ENCODE measurements at regions not wholly inside any gene's neighbourhood (a gene's known extent, or its start where the extent isn't known, plus 50 kb on each side); places are given as distances from the start of the nearest gene placed in this dataset.

- no peak for DNase-seq
Measured at GRCh38 chr16:9527976-9528375, 436.5 kb downstream of the HAPSTR1 start.

DNA sequence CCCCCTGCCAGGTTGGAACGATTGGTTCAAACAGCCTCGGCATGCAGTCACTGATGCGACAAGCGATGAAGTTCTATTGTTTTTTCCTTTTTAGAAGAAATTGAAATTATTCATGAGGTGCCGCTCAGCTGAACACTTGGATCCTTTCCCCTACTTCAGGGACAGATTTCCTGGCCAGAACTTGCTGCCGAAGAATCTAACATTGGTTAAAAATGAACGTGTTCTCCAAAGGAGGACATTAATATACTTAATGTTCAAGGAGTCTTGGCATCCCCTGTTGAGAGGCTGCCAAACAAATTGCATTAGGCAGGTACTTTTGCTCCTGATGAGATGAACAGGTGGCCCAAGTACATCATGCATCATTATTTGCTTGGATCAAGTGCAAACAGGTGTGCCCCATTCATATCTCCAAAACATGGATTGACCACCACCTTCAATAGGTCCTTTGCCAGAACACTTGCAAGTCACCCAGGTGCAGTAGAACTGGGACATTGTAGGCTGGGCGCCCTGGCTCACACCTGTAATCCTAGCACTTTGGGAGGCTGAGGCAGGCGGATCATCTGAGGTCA, 437.2 kb downstream of the HAPSTR1 start:
- no peak for DNase-seq

DNA sequence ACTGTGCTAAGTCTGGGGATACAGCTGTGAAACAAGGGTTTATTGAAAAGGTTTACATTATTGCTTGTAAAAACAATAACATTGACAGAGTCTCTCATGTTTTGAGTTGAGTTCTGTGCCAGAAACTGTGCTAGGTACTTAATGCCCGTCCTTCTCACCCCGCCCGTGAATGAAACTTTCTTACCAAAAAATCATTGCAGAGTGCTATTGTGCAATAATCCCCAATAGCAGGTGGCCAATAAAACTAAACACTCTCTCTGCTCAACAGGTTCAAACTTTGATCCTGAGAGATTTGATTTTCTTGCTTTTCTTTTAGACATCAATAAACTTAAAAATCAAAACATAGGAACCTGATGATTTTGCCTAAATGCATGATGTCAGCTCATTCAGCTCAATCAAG, 441.6 kb downstream of the HAPSTR1 start:
- no peak for DNase-seq

- DNase-seq = peak in 1 of 14 donors; percentile 40
Measured at GRCh38 chr16:9534759-9535158, 443.3 kb downstream of the HAPSTR1 start.

- DNase-seq = no peak
Measured at GRCh38 chr16:9536905-9537304, 445.5 kb downstream of the HAPSTR1 start.

DNA sequence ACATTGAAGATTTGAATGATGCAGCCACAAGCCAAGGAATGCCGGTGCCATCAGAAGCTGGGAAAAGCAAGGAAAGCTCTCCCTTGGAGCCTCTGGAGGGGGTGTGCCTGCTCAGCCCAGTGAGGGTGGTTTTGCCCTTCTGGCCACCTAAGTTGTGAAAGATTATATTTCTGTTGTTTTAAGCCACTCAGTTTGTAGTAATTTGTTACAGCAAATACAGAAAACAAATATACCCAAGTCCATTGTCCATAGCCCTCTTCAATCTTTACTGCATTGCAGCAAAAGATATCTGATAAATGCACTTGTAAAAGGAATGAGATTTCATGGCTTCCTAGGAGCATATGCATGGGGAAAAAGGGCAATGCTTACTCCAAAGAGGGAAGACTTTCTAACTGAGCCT, 447.9 kb downstream of the HAPSTR1 start:
- DNase-seq = no peak

DNA sequence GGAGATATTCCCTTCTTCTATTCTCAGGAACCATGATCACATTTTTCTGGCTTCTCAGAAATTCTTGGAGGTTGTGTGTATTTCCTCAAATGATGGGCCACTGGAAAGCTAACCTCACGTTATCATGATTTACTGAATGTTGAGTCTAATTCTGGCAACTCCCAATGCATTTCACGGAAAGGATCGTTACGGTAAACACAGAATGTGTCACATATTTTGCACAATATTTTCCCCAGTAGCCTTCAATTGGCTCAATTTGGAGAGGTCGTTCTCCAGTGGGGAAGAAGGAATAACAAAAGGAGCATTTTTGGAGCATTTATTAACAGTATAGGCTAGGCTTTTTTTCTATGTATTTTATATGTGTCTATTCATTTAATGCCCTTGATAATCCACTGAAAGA, 450.3 kb downstream of the HAPSTR1 start:
- DNase-seq = no peak

GRCh38 chr16:9542165-9542755, 450.8 kb downstream of the HAPSTR1 start:
- no peak for DNase-seq

- DNase-seq = no peak
Measured at GRCh38 chr16:9545522-9546437, 454.3 kb downstream of the HAPSTR1 start.

GRCh38 chr16:9546438-9546786, 455.0 kb downstream of the HAPSTR1 start:
- DNase-seq = no peak

- DNase-seq = no peak
Measured at GRCh38 chr16:9549487-9549886, 458.0 kb downstream of the HAPSTR1 start.

DNA sequence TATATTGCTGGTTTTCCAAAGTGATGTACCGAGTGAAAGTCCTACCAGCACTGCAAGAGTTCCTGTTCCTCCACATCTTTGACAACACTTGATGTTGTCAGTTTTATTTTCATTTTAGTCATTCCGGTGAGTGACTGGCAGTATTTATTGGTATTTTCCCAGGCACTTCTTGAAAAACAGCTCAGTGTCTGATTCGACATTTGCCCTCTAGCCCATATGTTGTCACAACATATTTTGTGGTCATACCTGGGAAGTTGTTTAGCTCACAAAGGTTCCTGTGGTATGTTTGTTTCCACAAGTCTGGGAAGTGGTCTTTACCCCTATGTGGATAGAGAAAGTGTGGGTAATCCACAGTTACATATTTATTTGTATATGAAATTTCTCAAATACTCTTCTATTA, 463.6 kb downstream of the HAPSTR1 start:
- DNase-seq = no peak

GRCh38 chr16:9556949-9557665, 465.7 kb downstream of the HAPSTR1 start:
- DNase-seq = no peak

GRCh38 chr16:9557713-9558112, 466.3 kb downstream of the HAPSTR1 start:
- DNase-seq = no peak

DNA sequence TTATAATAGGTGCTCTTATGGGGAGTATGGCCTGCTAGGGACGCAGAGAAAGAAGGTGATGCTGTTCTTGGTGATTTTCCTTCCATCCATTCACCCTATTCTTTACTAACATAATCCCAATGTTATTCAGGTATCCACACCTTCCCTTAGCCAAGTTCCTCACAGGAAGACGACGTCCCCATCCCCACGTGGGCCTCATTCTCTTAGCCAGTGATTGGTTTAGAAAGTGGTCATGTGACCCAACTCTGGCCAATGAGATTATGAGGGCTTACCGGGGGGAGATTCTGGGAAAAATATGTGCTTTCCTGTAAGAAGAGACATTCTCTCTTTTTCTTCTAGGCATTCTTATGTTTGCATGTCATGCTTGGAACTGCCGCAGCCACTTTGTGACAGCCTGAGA, 474.7 kb downstream of the HAPSTR1 start:
- DNase-seq = no peak

DNA sequence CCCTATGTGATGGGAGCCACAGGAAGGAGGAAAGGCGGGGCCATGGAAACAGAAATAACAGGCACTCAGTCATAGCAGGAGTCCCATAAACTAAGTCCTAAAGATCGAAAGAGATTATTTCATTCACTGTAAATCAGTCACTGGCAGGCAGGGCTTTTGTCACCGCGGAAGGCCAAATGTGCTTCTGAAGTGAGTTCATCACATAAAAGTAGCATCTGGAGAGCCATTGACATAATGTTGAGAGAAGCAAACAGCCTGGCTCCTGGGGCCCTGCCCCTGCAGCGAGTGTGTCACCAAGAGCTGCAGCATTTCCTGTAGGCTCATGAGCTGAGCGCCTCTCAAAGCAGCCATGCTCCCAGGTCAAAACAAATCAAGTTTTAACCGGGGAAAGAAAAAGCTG, 476.2 kb downstream of the HAPSTR1 start:
- no peak for DNase-seq

DNA sequence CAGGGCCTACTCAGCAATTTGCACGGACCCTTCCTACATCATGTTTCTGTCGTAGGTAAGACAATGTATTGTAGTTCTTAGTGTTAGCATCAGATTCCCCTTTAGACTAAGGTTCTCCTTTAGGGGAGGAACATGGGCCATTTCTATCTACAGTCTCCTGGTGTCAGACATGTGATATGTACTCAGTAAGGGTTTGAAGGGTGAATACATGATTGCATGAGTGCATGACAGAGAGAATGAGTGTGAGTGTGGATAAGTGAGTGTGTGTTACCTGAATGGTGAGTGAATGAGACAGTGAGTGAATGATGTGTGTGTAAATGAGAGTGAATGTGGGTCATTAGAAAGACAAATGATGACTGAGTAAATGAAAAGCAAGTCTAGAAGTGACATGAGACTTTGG, 476.8 kb downstream of the HAPSTR1 start:
- no peak for DNase-seq

DNA sequence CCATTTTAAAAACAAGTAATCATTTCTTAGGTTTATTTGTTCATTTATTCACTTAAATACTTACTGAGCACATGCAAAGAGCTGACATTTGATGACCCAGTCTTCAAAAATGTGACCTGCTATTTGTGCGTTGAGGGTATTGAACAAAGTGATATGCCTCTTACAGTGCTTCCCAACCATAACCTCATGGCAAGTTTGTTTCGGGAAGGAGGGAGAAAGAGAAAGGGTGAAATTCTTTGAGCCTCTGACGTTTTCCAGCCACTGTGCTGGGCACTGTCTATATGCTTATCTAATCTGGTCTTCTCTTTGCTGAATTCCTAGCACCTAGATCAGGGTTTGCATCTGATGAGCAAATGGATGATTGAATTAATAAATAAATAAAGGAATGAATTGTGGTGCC, 479.1 kb downstream of the HAPSTR1 start:
- DNase-seq = no peak

DNA sequence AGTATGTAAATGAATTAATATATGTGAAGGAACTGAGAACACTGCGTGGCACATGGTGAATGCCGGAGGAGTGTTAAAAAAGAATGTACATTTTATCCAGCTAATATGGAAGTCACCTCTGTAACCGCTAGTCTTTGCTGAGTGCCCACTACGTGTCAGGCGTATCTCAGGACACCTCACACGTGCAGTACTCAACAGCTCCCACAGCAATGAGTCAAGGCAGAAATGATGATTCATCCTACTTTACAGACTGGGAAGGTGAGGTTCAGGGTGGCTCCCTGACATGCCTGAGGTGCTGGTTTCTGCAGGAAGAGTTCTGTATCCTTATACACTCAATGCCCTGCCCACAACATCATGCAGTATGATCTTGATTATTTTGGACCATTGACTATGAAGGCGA, 487.0 kb downstream of the HAPSTR1 start:
- no peak for DNase-seq

- DNase-seq = no peak
Measured at GRCh38 chr16:9580025-9580424, 488.6 kb downstream of the HAPSTR1 start.

- no peak for DNase-seq
Measured at GRCh38 chr16:9593440-9593839, 502.0 kb downstream of the HAPSTR1 start.

GRCh38 chr16:9594047-9594446, 502.6 kb downstream of the HAPSTR1 start:
- DNase-seq = no peak

DNA sequence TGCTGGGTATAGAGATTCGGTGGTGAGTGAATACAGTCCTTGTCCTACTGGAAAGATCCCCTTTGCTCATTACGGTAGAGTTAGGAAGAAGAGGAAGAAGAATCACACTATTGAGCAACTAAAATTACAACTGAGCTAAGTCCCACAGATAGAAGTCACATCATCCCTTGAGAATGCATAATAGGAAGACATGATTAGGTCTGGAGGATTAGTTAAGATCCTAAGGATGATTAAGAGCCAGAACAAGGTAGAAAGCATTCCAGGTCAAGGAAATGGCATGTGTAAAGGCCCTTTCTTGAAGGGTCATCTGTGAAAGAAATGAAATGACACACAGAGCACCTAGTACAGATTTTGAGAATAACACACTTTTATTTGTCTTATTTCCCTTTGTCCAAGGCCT, 503.5 kb downstream of the HAPSTR1 start:
- no peak for DNase-seq

Measured in C1 segment of cervical spinal cord (tissue), 14 donors.